PC-9 (cell line): ENCODE measurements at regions not wholly inside any gene's neighbourhood (a gene's known extent, or its start where the extent isn't known, plus 50 kb on each side); places are given as distances from the start of the nearest gene placed in this dataset.
A peak's percentile ranks its signal among the peaks of the same experiment; 100 is the strongest.

ENCODE experiments used
- BruUV-seq: library from RNA; stranded (reverse); fragments of 400-500 nt; replicated peaks from 2 replicates; lab custom pipeline; 2021; lab: Mats Ljungman, UMichigan
- CTCF ChIA-PET: fragments of 300-600 bp; sonication (Branson Sonifier 250); formaldehyde crosslinking; loops from one replicate; lab custom pipeline; 2022; ENCODE audit warnings: antibody characterized with exemption; lab: Charles Lee
- POLR2A ChIA-PET: fragments of 300-600 bp; sonication (Branson Sonifier 250); formaldehyde crosslinking; loops from one replicate; lab custom pipeline; 2022; ENCODE audit warnings: antibody characterized with exemption; ENCODE audit not compliant: unreplicated experiment; lab: Charles Lee
- DNase-seq, 2 experiments: peaks; one replicate each; pipeline versions ENCODE4 v3.0.0 to v3.0.0-alpha.2; 2015 to 2022; ENCODE audit warnings: mixed read lengths in 1 of 2
- H2AFZ ChIP-seq: fragments of 200-600 bp; sonication (generic); 2 replicates; pipeline ENCODE4 v1.8.1; 2017; ENCODE audit warnings: antibody characterized with exemption
- H3F3A ChIP-seq: fragments of 200-600 bp; sonication (generic); 2 replicates; pipeline ENCODE4 v1.8.1; 2017; ENCODE audit warnings: antibody characterized with exemption, mild to moderate bottlenecking, low read depth; ENCODE audit not compliant: insufficient read depth
- H3K27ac ChIP-seq: fragments of 200-600 bp; sonication (generic); 2 replicates; pipeline ENCODE4 v1.6.1; 2016; ENCODE audit warnings: mixed run types
- H3K27me3 ChIP-seq: fragments of 200-600 bp; sonication (generic); 2 replicates; pipeline ENCODE4 v1.6.1; 2016; ENCODE audit warnings: low read depth, mixed run types; ENCODE audit not compliant: insufficient read depth
- H3K36me3 ChIP-seq: fragments of 200-600 bp; sonication (generic); 2 replicates; pipeline ENCODE4 v1.6.1; 2016; ENCODE audit warnings: low read depth, mixed run types
- H3K4me1 ChIP-seq: fragments of 200-600 bp; sonication (generic); replicated peaks from 2 replicates; pipeline ENCODE4 v1.6.1; 2016; ENCODE audit warnings: mixed run types; ENCODE audit not compliant: insufficient read depth
- H3K4me2 ChIP-seq: fragments of 200-600 bp; sonication (generic); 2 replicates; pipeline ENCODE4 v1.6.1; 2017; ENCODE audit warnings: mixed run types
- H3K4me3 ChIP-seq: fragments of 200-600 bp; sonication (generic); 2 replicates; pipeline ENCODE4 v1.6.1; 2016; ENCODE audit warnings: mixed run types
- H3K79me2 ChIP-seq: fragments of 200-600 bp; sonication (generic); 2 replicates; pipeline ENCODE4 v1.6.1; 2017; ENCODE audit warnings: low read depth, mixed run types
- H3K9me2 ChIP-seq: fragments of 200-600 bp; sonication (generic); 2 replicates; pipeline ENCODE4 v1.8.1; 2017; ENCODE audit warnings: mild to moderate bottlenecking; ENCODE audit not compliant: insufficient read depth
- H3K9me3 ChIP-seq: fragments of 200-600 bp; sonication (generic); 2 replicates; pipeline ENCODE4 v1.8.1; 2016; ENCODE audit warnings: low read depth; ENCODE audit not compliant: insufficient read depth
- H4K20me1 ChIP-seq: fragments of 200-600 bp; sonication (generic); 2 replicates; pipeline ENCODE4 v1.8.1; 2017; ENCODE audit not compliant: insufficient read depth
- EZH2 ChIP-seq: fragments of 200-600 bp; sonication (generic); IDR thresholded peaks from 2 replicates; pipeline ENCODE4 v1.8.0; 2017; ENCODE audit warnings: antibody characterized with exemption, low read depth
- intact Hi-C: fragments of 100-400 bp; cut with micrococcal nuclease; formaldehyde crosslinking; loops from one replicate; pipeline ENCODE4 v1.10.0; 2022; ENCODE audit not compliant: unreplicated experiment
- TF ChIP-seq, protein P1 (sequence below): fragments of 200-600 bp; sonication (generic); conservative IDR thresholded peaks from 2 replicates; pipeline ENCODE4 v1.6.1; 2017; ENCODE audit warnings: mixed run types, antibody characterized with exemption, mild to moderate bottlenecking, moderate library complexity

DNA sequence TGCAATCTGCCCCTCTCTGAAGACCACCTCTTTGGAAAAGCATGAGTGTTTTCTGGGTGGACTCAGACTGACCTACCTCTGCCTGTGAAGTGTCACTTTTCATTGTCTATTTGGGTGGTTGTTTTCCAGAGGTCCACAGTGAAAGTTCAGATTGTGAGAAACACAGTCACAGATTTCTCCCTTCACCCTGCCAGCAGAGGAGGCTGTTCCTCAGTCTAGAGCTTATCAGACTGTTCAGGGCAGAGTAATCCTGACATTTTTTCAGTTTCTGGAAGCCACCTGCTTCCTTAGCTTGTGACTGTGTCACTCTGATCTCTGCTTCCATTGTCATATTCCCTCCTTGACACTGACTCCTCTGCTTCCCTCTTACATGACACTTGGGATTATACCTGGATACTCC is 55.4 kb upstream of the RMP24 start:
- BruUV-seq, result no TSS peak
- CTCF ChIA-PET, result no interaction called here

GRCh38 chr18:35918564-35918963 is 53.9 kb upstream of the RMP24 start:
- Histone ChIP-seq H3K9me3 (no peaks in the 10 kb centered on the region), H3K4me3 (no peak overlapping the region), H4K20me1 (no peaks in the 10 kb centered on the region), H3F3A (no peaks in the 10 kb centered on the region), H2AFZ (no peak overlapping the region), H3K36me3 (no peaks in the 10 kb centered on the region), H3K79me2 (no peaks in the 10 kb centered on the region), H3K9me2 (no peaks in the 10 kb centered on the region), H3K27ac (no peak overlapping the region), H3K27me3 (no peaks in the 10 kb centered on the region), H3K4me2 (no peak overlapping the region), H3K4me1 (no peaks in the 10 kb centered on the region)
- BruUV-seq, result no TSS peak
- ChIA-PET POLR2A (no interaction called here), CTCF (interaction anchor here (0.9 kb wide), 1 partner anchor 33 kb away, joined by 15 read pairs; no protein-coding TSS in a partner anchor)
- TF ChIP-seq, protein P1, sequence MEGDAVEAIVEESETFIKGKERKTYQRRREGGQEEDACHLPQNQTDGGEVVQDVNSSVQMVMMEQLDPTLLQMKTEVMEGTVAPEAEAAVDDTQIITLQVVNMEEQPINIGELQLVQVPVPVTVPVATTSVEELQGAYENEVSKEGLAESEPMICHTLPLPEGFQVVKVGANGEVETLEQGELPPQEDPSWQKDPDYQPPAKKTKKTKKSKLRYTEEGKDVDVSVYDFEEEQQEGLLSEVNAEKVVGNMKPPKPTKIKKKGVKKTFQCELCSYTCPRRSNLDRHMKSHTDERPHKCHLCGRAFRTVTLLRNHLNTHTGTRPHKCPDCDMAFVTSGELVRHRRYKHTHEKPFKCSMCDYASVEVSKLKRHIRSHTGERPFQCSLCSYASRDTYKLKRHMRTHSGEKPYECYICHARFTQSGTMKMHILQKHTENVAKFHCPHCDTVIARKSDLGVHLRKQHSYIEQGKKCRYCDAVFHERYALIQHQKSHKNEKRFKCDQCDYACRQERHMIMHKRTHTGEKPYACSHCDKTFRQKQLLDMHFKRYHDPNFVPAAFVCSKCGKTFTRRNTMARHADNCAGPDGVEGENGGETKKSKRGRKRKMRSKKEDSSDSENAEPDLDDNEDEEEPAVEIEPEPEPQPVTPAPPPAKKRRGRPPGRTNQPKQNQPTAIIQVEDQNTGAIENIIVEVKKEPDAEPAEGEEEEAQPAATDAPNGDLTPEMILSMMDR, result no peak
- TF ChIP-seq EZH2, result no peak
- no peak for DNase-seq
- intact Hi-C loops, result no loop called here

More for the DNA sequence above, 55.4 kb upstream of the RMP24 start:
- no peak overlapping the region for H3K27ac ChIP-seq
- H3K4me3 ChIP-seq, result no peak overlapping the region
- H3K9me2 ChIP-seq, result no peaks in the 10 kb centered on the region
- H3F3A ChIP-seq, result no peaks in the 10 kb centered on the region
- no peaks in the 10 kb centered on the region for H3K36me3 ChIP-seq
- no peaks in the 10 kb centered on the region for H3K79me2 ChIP-seq
- H3K27me3 ChIP-seq, result no peaks in the 10 kb centered on the region
- H4K20me1 ChIP-seq, result no peaks in the 10 kb centered on the region
- H3K4me1 ChIP-seq, result no peaks in the 10 kb centered on the region
- H3K9me3 ChIP-seq, result no peaks in the 10 kb centered on the region
- no peak overlapping the region for H3K4me2 ChIP-seq
- TF ChIP-seq EZH2, result no peak
- TF ChIP-seq, protein P1, result peak; percentile 42; the same call in 1 of the 2 replicates
- intact Hi-C loops, result no loop called here
- DNase-seq, result no peak
- POLR2A ChIA-PET, result no interaction called here
- no peak overlapping the region for H2AFZ ChIP-seq

DNA sequence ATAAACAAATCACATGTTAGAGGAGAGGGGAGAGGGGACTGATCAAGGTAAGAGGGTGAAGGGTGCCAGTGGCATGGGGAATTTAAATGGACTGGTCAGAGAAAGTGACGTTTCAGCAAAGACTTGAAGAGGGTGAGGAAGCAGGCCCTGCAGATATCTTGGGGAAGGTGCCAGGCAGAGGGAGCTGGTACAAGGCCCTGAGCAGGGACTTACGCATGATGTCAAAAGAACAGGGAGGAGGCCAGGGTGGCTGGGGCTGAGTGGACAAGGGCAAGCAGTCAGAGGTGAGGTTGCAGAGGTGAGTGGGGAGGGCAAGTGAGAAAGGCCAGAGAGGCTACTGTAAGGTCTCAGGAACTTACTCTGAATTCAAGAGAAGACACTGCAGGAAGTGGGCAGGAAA is 53.3 kb upstream of the RMP24 start:
- Histone ChIP-seq H3K9me3 (no peaks in the 10 kb centered on the region), H3K9me2 (no peaks in the 10 kb centered on the region), H4K20me1 (no peaks in the 10 kb centered on the region), H2AFZ (no peak overlapping the region), H3F3A (no peaks in the 10 kb centered on the region), H3K4me2 (no peak overlapping the region), H3K36me3 (no peaks in the 10 kb centered on the region), H3K79me2 (no peaks in the 10 kb centered on the region), H3K4me1 (no peaks in the 10 kb centered on the region), H3K27ac (no peak overlapping the region), H3K4me3 (no peak overlapping the region), H3K27me3 (no peaks in the 10 kb centered on the region)
- DNase-seq, result no peak
- ChIA-PET CTCF (no interaction called here), POLR2A (no interaction called here)
- BruUV-seq, result no TSS peak
- intact Hi-C loops, result no loop called here
- TF ChIP-seq EZH2, result no peak
- TF ChIP-seq, protein P1, result no peak
